ENCODE measurements at regions not wholly inside any gene's neighbourhood (a gene's known extent, or its start where the extent isn't known, plus 50 kb on each side); places are given as distances from the start of the nearest gene placed in this dataset.

DNA sequence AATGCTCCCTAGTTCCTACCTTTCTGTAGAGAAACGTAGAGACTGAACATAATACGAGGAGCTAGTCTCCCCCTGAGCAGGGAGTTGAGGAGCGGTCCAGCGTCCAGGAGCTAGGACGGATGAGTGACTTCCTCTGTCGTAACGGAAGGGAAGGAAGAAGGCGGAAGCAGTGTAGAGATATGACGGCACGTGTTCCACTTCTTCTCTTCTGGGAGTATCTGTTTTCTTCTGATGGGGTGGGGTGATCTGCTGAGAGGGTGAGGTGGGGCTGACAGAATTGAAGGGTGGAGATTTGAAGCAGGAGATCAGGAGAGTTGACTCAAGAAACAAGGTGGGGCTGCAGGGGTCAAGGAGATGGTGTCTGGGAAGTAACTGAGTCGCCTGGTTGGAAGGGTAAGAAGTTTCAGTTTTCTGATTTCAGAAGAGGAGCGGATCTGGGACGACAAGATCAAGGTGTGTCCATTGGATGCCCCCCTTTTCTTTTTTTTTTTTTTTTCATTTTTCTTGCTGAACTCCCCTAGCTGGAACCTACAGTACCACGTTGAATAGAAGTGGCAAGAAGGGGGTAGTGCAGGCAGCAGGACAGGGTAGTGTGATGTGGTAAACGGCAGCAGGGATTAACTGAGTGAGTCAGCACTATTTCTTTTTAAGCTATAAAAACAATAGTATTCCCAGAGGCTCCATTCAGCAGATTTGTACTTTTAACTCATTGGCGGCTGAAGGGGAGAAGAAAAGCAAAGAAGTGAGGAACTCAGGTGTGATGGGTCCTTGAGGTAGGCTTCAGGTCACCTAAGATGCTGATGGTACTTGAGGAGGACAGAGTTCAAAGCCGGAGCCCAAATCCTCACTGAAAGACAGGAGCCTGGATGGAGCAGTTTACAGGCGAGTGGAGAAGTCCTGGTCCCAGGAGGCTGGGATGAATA is 50.8 kb upstream of the SETD7 start:
- Histone ChIP-seq H4K5ac (ENCODE audit: low read depth, low read length) (no peak overlapping the region; the same call in 1 of the 2 replicates), H3K4ac (ENCODE audit: low read depth, low read length) (no peak overlapping the region), H3K9ac (ENCODE audit: low read depth, low read length) (no peak overlapping the region), H2BK120ac (ENCODE audit: low read depth, low read length) (peak overlapping the region; percentile 18; the same call in 1 of the 2 replicates), H3K14ac (replicated peaks; ENCODE audit: low read depth, low read length) (no peak overlapping the region), H4K8ac (ENCODE audit: low read depth in 2 of 2, low read length in 2 of 2) (no peak overlapping the region), H2BK5ac (ENCODE audit: low read depth, low read length, poor library complexity, severe bottlenecking) (no peak overlapping the region), H3K56ac (ENCODE audit: extremely low read depth, insufficient read depth, low read length) (no peak overlapping the region), H2AFZ (replicated peaks; ENCODE audit: low read length, poor library complexity) (no peak overlapping the region), H3K27ac (ENCODE audit: insufficient read depth, low read length) (no peak overlapping the region), H3K4me3 (ENCODE audit: insufficient read depth, low read depth, low read length) (no peak overlapping the region), H4K91ac (ENCODE audit: insufficient read depth, low read depth, low read length) (no peak overlapping the region), H3K23ac (ENCODE audit: low read depth, low read length) (no peak overlapping the region), H2BK20ac (ENCODE audit: low read depth, low read length) (peak overlapping the region; percentile 4; the same call in 1 of the 2 replicates), H3K18ac (ENCODE audit: low read depth, low read length) (peak overlapping the region; percentile 2; the same call in 1 of the 2 replicates), H3K79me1 (ENCODE audit: low read depth in 1 of 2, low read length in 2 of 2) (no peaks in the 10 kb centered on the region), H3K4me2 (ENCODE audit: low read depth, low read length) (no peak overlapping the region), H2AK9ac (replicated peaks; ENCODE audit: low read depth, low read length, poor library complexity) (no peak overlapping the region), H3K27me3 (ENCODE audit: control insufficient read depth, insufficient read depth, low read length) (peaks cover 14% of the 10 kb centered on the region), H4K20me1 (ENCODE audit: insufficient read depth, low read length) (no peaks in the 10 kb centered on the region), H3K36me3 (ENCODE audit: control insufficient read depth, insufficient read depth, low read length) (no peaks in the 10 kb centered on the region), H3K9me3 (ENCODE audit: control insufficient read depth, insufficient read depth, low read length) (no peaks in the 10 kb centered on the region), H2AK5ac (ENCODE audit: low read depth, low read length) (peak overlapping the region; percentile 90), H3K9me1 (ENCODE audit: insufficient read depth, low read length) (no peaks in the 10 kb centered on the region), H2BK15ac (ENCODE audit: low read depth, low read length) (peak overlapping the region; percentile 51; the same call in 1 of the 3 replicates), H3K4me1 (ENCODE audit: control insufficient read depth, insufficient read depth, low read length) (peaks cover 5% of the 10 kb centered on the region; the same call in 1 of the 2 replicates)
- ChIA-PET CTCF (interaction anchor here (0.7 to 1.3 kb wide), 4 partner anchors 24 to 650 kb away, joined by 3 to 4 read pairs (median 3); no protein-coding TSS in a partner anchor), POLR2A (ENCODE audit: unreplicated experiment) (no interaction called here)
- intact Hi-C loops (cut with micrococcal nuclease) (no loop called here), in situ Hi-C loops (cut with MboI; ENCODE audit: low sequenced_read_pairs) (no loop called here), dilution Hi-C loops (cut with HindIII; ENCODE audit: low sequenced_read_pairs, unreplicated experiment) (no loop called here)
- peak; percentile 82 for ATAC-seq (ENCODE audit: low read depth)
- WGBS, 2 experiments (ENCODE audit: extremely low coverage in 2 of 2, insufficient read length in 1 of 2), result 93% methylated on average over 7 of the region's 18 CpGs; no CpG with 5 or more reads in 1 of the 2 experiments
- BruUV-seq (replicated peaks), result no TSS peak
- no peak for TF ChIP-seq MAZ (IDR thresholded peaks at IDR 0.05; ENCODE audit: borderline replicate concordance, low read depth, low read length)
- 0 out of 2 replicates have a peak, but pooled peaks have one; percentile 17 for TF ChIP-seq CTCF (conservative IDR thresholded peaks at IDR 0.05; ENCODE audit: low read depth, low read length)
- TF ChIP-seq MAFK (IDR thresholded peaks at IDR 0.05; ENCODE audit: low read depth, low read length), result peak; percentile 73
- peak; percentile 85 for TF ChIP-seq NFE2L2 (IDR thresholded peaks at IDR 0.05; ENCODE audit: low read depth, low read length)
- DNase-seq, result peak; percentile 70
